HEK293T (cell line): ENCODE measurements at regions not wholly inside any gene's neighbourhood (a gene's known extent, or its start where the extent isn't known, plus 50 kb on each side); places are given as distances from the start of the nearest gene placed in this dataset.

Source experiments
- CTCF ChIA-PET: fragments of 350-600 bp; formaldehyde crosslinking; extraction: SDS; loops from one replicate; lab custom pipeline; 2021; ENCODE audit warnings: antibody characterized with exemption, inconsistent platforms; lab: Yijun Ruan, JAX
- POLR2A ChIA-PET: fragments of 350-600 bp; formaldehyde crosslinking; extraction: SDS; loops from one replicate; lab custom pipeline; 2020; ENCODE audit warnings: antibody characterized with exemption, inconsistent platforms; lab: Yijun Ruan, JAX
- DNase-seq: peaks from one replicate; pipeline ENCODE4 v3.0.0; 2012; ENCODE audit warnings: mixed read lengths; ENCODE audit errors: extremely low spot score
- ARNT ChIP-seq: fragments of 450-650 bp; IDR thresholded peaks from 2 replicates; pipeline ENCODE4 v1.6.1; 2017; ENCODE audit warnings: mild to moderate bottlenecking
- BHLHE40 ChIP-seq: fragments of 450-650 bp; IDR thresholded peaks from 2 replicates; pipeline ENCODE4 v1.6.1; 2016; ENCODE audit warnings: mild to moderate bottlenecking, moderate library complexity, borderline replicate concordance
- CTBP1 ChIP-seq: fragments of 450-650 bp; IDR thresholded peaks from 2 replicates; pipeline ENCODE4 v1.6.1; 2016; ENCODE audit warnings: borderline replicate concordance
- ELF4 ChIP-seq: fragments of 450-650 bp; IDR thresholded peaks from 2 replicates; pipeline ENCODE4 v1.6.1; 2017; ENCODE audit warnings: antibody characterized with exemption
- FOXA1 ChIP-seq: fragments of 450-650 bp; IDR thresholded peaks from 2 replicates; pipeline ENCODE4 v1.6.1; 2016; ENCODE audit warnings: mild to moderate bottlenecking
- FOXK2 ChIP-seq: fragments of 450-650 bp; IDR thresholded peaks from 2 replicates; pipeline ENCODE4 v1.6.1; 2016; ENCODE audit warnings: mild to moderate bottlenecking
- FOXM1 ChIP-seq: fragments of 450-650 bp; IDR thresholded peaks from 2 replicates; pipeline ENCODE4 v1.6.1; 2017; ENCODE audit warnings: mild to moderate bottlenecking, borderline replicate concordance
- HDGF ChIP-seq: fragments of 450-650 bp; IDR thresholded peaks from 2 replicates; pipeline ENCODE4 v1.6.1; 2017; ENCODE audit warnings: antibody characterized with exemption, borderline replicate concordance
- L3MBTL2 ChIP-seq: fragments of 450-650 bp; conservative IDR thresholded peaks from 2 replicates; pipeline ENCODE4 v1.6.1; 2016; ENCODE audit warnings: mild to moderate bottlenecking
- LEF1 ChIP-seq: fragments of 450-650 bp; IDR thresholded peaks from 2 replicates; pipeline ENCODE4 v1.6.1; 2017; ENCODE audit warnings: mild to moderate bottlenecking, borderline replicate concordance
- NFRKB ChIP-seq: fragments of 450-650 bp; IDR thresholded peaks from 2 replicates; pipeline ENCODE4 v1.6.1; 2016; ENCODE audit warnings: mild to moderate bottlenecking, moderate library complexity
- SP1 ChIP-seq: fragments of 450-650 bp; IDR thresholded peaks from 2 replicates; pipeline ENCODE4 v1.6.1; 2017
- SUZ12 ChIP-seq: fragments of 450-650 bp; IDR thresholded peaks from 2 replicates; pipeline ENCODE4 v1.6.1; 2016; ENCODE audit warnings: mild to moderate bottlenecking
- TARDBP ChIP-seq: fragments of 450-650 bp; IDR thresholded peaks from 2 replicates; pipeline ENCODE4 v1.6.1; 2016
- ZNF384 ChIP-seq: fragments of 450-650 bp; IDR thresholded peaks from 2 replicates; pipeline ENCODE4 v1.6.1; 2016
- TF ChIP-seq, protein P1 (sequence below): fragments of 450-650 bp; IDR thresholded peaks from 2 replicates; pipeline ENCODE4 v1.6.1; 2016

DNA sequence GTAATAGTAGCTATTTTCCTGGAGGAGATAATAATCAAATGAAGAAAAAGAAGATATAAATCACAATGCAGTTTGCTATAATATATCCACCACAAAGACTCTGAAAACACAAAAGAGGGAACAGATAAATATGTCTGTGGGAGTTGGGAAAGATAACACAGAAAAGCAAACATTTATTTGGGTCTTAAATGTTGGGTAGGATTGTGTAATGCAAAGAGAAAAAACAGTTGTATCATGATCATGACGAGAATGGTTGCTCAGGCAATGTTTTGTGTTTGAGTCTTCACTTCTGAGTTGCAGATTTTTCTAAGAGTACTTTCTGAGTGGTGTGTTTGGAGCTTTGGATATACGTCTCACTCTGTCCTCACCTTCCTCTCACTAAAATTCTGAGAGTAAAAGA lies 437.5 kb downstream of the TFEC start:
- TF ChIP-seq LEF1 = no peak
- TF ChIP-seq L3MBTL2 = no peak
- no peak for TF ChIP-seq ARNT
- no peak for TF ChIP-seq CTBP1
- no peak for TF ChIP-seq FOXK2
- TF ChIP-seq ZNF384 = no peak
- no peak for TF ChIP-seq FOXA1
- no peak for TF ChIP-seq FOXM1
- no peak for TF ChIP-seq HDGF
- TF ChIP-seq, protein P1, sequence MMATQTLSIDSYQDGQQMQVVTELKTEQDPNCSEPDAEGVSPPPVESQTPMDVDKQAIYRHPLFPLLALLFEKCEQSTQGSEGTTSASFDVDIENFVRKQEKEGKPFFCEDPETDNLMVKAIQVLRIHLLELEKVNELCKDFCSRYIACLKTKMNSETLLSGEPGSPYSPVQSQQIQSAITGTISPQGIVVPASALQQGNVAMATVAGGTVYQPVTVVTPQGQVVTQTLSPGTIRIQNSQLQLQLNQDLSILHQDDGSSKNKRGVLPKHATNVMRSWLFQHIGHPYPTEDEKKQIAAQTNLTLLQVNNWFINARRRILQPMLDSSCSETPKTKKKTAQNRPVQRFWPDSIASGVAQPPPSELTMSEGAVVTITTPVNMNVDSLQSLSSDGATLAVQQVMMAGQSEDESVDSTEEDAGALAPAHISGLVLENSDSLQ = no peak
- no peak for TF ChIP-seq SP1
- TF ChIP-seq SUZ12 = no peak
- TF ChIP-seq ELF4 = no peak
- no peak for TF ChIP-seq BHLHE40
- no peak for TF ChIP-seq TARDBP
- no peak for DNase-seq
- ChIA-PET CTCF (no interaction called here), POLR2A (no interaction called here)

DNA sequence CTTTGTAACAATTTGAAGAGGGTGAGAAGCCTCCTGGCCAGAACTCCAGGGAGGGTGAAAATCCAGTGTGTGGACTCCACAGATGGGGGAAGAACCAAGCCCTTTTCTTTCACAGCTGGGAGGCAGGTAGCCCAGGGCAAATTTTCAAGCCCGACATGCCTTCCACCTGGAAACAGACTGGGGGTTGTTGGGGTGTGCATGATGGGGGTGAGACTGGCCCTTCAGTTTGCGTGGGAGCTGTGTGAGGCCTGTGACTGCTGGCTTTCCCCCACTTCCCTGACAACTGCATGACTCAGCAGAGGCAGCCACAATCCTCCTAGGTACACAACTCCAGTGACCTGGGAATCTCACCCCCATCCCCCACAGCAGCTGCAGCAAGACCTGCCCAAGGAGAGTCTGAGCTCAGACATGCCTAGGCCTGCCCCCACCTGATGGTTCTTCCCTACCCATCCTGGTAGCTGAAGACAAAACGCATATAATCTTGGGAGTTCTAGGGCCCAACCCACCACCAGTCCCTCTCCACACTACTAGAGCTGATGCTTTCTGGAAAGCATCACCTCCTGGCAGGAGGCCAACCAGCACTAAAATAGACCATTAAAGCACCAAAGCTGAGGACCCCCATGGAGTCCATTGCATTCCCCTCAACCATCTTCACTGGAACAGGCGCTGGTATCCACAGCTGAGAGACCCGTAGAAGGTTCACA lies 445.4 kb downstream of the TFEC start:
- CTCF ChIA-PET = no interaction called here
- no peak for DNase-seq

DNA sequence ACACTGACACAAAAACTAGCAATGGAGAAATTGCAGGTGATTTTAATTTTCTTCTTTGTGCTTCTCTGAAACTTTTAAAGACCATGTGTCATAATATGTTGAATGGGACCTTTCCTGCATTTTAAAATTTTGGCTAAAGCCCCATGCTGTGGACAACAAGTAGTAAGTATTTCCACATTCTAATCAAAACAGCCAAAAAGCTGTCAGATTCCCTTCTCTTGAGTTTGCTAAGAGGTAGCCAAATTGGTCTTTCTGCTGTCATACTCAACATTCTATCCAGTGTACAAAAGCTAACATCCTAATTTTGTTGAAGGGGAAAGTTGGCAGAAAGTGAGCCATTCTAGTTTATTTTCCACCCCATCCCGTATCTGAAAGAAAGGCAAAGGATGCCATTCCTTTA lies 447.6 kb downstream of the TFEC start:
- TF ChIP-seq NFRKB = no peak
- no peak for TF ChIP-seq FOXK2
- TF ChIP-seq ARNT = no peak
- TF ChIP-seq SUZ12 = no peak
- TF ChIP-seq HDGF = no peak
- TF ChIP-seq TARDBP = no peak
- TF ChIP-seq L3MBTL2 = no peak
- TF ChIP-seq CTBP1 = no peak
- TF ChIP-seq BHLHE40 = no peak
- no peak for DNase-seq
- ChIA-PET CTCF (no interaction called here), POLR2A (no interaction called here)

More for the DNA sequence above, 445.4 kb downstream of the TFEC start:
- POLR2A ChIA-PET = no interaction called here
- TF ChIP-seq NFRKB (no peak), FOXM1 (no peak), ARNT (no peak), ELF4 (no peak), CTBP1 (no peak), FOXK2 (no peak), L3MBTL2 (no peak)
- TF ChIP-seq, protein P1 = no peak

DNA sequence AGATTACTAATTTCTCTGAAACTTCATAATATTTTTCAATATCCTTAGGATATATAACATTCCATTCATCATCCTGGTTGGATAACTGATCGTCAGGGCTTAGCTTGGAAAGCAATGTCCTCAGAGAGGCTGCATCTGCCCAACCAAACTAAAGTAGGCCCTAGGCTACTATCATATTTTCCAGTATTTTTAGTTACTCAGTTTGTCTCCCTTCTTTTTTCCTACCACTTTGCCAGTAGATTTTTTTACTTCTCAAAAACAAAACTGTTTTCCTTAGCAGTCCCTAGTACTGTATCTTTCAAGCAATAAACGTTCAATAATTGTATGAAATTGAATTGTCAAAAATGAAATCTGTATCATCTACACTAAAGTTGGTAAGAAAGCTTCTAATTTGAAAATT lies 452.0 kb downstream of the TFEC start:
- DNase-seq = no peak
- TF ChIP-seq, protein P1 = no peak
- TF ChIP-seq LEF1 = no peak
- no peak for TF ChIP-seq L3MBTL2
- no peak for TF ChIP-seq HDGF
- TF ChIP-seq NFRKB = no peak
- TF ChIP-seq TARDBP = no peak
- TF ChIP-seq SP1 = no peak
- no peak for TF ChIP-seq SUZ12
- TF ChIP-seq ARNT = no peak
- TF ChIP-seq ELF4 = no peak
- TF ChIP-seq CTBP1 = no peak
- ChIA-PET CTCF (no interaction called here), POLR2A (no interaction called here)

DNA sequence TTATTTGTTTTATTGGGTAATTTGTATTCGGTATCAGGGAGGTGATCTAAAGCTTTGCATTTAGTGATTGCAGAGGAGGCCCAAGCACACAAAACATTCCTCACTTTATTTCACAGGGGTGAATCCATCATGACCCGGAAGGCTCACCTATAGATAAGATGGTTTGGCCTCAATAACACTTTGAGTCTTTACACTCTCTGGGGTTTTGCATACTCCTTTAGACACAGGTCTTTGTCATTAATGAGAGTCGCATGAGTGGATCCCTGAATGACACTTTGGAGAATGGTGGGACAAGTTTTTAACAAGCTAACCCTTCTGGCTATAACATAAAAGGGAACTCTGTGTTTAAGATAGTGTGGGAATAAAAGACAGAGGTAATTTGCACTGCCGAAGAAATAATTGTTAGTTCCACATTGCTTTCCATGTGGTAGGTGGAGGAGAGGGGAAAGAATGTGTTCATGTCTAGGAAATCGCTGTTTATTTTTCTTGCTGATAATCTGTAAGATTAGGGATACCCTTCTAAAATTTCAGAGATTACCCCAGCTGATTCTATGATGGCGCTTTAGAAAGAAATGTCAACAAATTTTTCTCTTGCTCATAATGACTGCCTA lies 455.8 kb downstream of the TFEC start:
- DNase-seq = no peak
- ChIA-PET CTCF (no interaction called here), POLR2A (no interaction called here)
- no peak for TF ChIP-seq SUZ12
- no peak for TF ChIP-seq LEF1
- TF ChIP-seq, protein P1 = no peak
- TF ChIP-seq L3MBTL2 = no peak
- no peak for TF ChIP-seq ELF4
- TF ChIP-seq BHLHE40 = no peak
- TF ChIP-seq ZNF384 = no peak
- no peak for TF ChIP-seq SP1
- no peak for TF ChIP-seq FOXK2
- TF ChIP-seq ARNT = no peak
- no peak for TF ChIP-seq FOXM1
- no peak for TF ChIP-seq TARDBP
- TF ChIP-seq FOXA1 = no peak

DNA sequence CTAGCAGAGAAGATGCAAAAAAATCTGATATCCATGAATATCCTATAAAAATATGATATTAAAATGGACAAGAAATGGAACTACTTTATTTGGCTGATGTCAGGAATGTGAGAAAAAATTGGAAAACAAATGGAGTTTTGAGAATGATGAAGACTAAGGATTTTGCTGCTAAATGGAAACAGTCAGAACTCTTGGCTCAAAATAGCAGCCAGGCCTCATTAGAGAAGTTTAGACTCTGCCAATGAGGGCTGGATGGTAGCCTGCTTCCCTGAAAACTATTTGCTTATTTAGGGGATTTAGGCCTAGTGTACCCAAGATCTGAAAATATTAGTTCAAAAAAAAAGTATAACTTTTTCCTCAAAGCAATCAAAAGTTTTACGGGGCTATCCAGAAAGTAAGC lies 458.5 kb downstream of the TFEC start:
- TF ChIP-seq FOXM1 = no peak
- TF ChIP-seq FOXA1 = no peak
- TF ChIP-seq HDGF = no peak
- TF ChIP-seq ZNF384 = no peak
- no peak for TF ChIP-seq TARDBP
- no peak for TF ChIP-seq LEF1
- no peak for TF ChIP-seq BHLHE40
- TF ChIP-seq SUZ12 = no peak
- no peak for DNase-seq
- ChIA-PET CTCF (no interaction called here), POLR2A (no interaction called here)
